Stimulated activated CD4-positive, alpha-beta T cell treated with anti-CD3 and anti-CD28 coated beads, Interleukin-4, amount 100 ng/mL, for 4 hours (primary cell): ENCODE measurements at regions not wholly inside any gene's neighbourhood (a gene's known extent, or its start where the extent isn't known, plus 50 kb on each side); places are given as distances from the start of the nearest gene placed in this dataset.
"Not testable (repeated sequence)": the region's sequence is repeated elsewhere in the genome, so short reads cannot be mapped to it uniquely, and the experiment has no call there.

Experiments used
- DNase-seq, 2 experiments: peaks; one replicate each; pipeline ENCODE4 v3.0.0-alpha.2; 2020

- no peak for DNase-seq
These were observed 207.6 kb downstream of the UNC5CL start for GRCh38 chr6:40831381-40831780.

- no peak for DNase-seq
These were observed 213.9 kb downstream of the UNC5CL start for GRCh38 chr6:40825102-40825501.

- not testable (repeated sequence) for DNase-seq
These were observed 214.8 kb downstream of the UNC5CL start for GRCh38 chr6:40823917-40824891.

GRCh38 chr6:40822619-40823018, 216.4 kb downstream of the UNC5CL start:
- no peak for DNase-seq

- peak in 1 of 2 experiments; percentile 9 for DNase-seq
These were observed 219.7 kb downstream of the UNC5CL start for GRCh38 chr6:40819182-40819834.

DNA sequence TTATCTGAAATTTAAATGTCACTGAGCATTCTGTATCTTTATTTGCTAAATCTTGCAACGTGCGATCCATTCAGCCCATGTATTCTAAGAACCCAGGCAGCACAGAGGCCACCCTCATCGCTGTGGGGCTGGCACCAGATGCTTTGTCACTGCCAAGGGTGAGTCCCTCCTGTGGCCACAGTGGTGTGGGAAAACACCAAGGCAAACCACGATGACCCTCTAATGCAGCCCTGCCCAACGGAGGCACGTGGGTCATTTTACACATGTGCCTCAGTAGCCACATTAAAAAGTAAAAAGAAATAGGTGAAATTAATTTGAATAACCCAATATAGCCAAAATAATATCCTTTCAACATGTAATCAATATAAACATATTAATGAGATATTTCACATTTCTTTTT, 221.7 kb downstream of the UNC5CL start:
- no peak for DNase-seq

DNA sequence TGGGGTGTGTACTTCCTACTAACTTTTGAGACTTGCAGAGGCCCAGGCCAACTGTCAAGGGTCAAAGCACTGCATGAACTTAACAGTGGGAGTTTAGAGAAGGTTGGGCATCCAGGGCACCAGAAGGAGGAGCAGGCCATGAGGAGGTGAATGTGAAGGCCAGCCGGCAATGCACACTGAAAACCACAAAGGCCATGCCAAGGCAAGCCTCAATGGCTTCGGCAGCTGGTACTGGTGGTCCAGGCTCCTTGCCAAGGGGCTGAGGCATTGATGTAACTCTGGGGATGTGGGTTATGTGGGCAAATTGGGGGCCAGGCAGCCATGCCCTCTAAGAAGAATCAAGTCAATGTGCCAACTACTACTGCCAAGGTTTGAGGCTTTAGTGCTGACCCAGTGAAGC, 222.4 kb downstream of the UNC5CL start:
- DNase-seq: no peak

DNA sequence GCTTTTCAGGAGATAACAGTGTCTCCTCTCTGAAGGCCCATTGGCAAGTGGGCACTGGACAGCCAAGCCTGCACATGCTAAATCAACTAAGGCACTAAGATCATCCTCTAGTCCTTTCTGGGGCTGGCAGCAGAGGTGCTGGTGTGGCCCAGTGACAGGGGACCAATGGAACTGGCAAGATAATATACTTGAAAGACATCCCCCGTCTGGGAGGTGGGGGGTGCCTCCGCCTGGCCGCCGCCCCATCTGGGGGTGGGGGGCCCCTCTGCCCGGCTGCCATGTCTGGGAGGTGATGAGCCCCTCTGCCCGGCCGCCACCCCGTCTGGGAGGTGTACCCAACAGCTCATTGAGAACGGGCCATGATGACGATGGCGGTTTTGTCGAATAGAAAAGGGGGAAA, 223.3 kb downstream of the UNC5CL start:
- DNase-seq: no peak

DNA sequence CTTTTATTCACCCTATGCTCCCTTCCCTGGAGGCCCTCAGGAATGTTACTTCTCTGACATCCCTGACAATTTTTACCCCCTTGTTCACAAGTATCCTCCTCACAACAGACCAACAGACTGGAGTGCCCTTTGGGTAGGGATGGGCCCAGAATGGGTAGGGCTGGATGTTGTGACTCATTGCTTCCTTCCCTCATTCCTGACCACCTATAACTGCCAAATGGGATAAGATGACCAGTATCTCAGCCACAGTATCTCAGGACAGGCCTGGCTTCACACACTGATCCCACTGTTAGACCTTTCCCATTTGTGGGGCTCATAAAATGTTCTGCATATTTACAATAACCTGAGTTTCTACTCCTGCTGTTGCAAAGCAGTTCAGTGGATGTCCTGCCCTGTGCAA, 223.0 kb upstream of the LRFN2 start:
- no peak for DNase-seq

DNA sequence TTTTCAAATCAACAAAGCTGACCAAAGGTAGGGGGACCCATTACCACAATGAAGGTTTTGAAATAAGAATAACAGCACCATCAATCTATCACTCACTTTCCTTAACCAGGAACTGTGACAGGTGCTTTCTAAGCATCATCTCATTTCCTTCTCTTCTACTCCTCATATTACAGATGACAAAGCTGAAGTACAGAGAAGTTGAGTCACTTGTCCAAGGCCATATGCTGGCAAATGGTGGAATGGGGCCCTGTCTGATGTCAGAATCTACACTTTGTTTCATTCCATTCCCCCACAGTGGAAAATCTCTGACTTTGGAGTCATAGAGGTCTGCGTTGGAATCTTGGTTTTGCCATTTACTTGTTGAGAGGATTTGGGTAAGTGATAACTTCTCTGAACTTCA, 222.5 kb upstream of the LRFN2 start:
- no peak for DNase-seq

DNA sequence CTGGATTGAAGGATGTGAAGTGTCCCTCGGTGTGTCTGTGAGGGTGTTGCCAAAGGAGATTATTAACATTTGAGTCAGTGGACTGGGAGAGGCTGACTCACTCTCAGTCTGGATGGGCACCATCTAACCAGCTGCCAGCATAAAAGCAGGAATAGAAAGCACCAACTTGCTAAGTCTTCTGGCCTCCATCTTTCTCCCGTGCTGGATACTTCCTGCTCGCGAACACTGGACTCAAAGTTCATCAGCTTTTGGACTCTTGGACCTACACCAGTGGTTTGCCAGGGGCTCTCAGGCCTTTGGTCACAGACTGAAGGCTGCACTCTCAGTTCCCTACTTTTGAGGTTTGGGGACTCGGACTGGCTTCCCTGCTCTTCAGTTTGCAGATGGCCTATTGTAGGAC, 220.3 kb upstream of the LRFN2 start:
- no peak for DNase-seq

DNA sequence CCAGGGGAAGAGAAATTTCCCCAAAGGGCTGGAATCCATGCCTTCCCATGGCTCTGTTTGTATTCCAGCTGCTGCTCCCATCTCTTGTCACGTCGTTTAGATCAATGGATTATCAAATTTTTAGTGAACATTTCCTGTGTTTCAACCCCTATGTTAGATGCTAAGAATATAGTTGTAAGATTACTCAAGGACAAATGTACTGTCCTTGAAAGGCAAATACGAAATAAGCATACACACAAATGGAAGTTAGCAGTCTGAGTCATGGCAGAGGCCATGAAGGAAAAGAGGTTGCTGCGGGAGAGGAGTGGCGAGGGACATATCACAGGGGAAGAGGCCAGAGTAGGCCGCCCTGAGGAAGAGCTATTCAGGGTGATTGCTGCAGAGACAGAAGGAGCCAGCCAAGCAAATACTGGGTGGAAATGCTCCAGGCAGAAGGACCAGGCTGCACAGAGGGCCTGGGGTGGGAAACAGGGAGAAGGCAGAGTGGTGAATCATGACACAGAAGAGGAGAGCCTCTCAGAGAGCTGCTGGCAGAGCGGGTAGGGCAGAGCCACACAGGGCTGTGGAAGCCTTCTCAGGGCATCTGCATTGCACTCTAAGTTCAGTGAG, 219.2 kb upstream of the LRFN2 start:
- DNase-seq: no peak

DNA sequence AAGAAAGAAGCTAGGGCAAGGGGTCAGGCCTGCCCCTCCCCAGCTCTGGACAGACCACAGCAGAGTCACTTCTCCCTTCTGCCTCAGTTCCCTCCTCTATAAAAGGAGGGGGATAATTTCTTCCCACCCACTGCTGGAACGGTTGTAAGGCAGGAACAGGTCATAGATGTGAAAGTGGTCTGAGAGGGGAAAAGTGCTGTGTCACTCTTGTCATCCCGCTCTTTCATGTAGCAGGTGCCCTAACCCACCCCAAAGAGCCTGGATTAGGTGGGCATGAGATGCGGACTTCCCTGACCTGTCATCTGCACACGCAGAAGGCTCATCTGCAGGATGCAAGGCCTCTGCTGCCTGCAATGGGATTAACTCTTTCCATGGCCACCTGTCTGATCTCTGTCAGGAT, 218.2 kb upstream of the LRFN2 start:
- DNase-seq: no peak

DNA sequence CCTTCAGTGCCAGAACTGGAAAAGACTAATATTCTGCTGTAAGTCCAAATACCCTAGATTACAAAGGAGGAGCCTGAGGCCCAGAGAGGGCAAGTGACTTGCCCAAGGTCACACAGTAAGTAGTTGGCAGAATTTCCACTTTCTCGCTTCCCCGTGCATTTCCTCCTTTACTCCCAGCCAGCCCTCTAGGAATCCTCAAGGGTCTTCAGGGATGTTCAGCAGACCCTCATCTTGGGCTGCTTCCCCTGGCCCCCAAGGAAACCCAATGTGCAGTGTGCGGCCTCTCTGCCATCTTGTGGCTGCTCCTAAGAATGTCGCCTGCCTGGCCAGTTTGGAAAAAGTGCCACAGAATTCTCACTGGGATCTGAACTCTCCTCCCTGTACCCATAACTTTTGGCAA, 217.7 kb upstream of the LRFN2 start:
- DNase-seq: no peak

DNA sequence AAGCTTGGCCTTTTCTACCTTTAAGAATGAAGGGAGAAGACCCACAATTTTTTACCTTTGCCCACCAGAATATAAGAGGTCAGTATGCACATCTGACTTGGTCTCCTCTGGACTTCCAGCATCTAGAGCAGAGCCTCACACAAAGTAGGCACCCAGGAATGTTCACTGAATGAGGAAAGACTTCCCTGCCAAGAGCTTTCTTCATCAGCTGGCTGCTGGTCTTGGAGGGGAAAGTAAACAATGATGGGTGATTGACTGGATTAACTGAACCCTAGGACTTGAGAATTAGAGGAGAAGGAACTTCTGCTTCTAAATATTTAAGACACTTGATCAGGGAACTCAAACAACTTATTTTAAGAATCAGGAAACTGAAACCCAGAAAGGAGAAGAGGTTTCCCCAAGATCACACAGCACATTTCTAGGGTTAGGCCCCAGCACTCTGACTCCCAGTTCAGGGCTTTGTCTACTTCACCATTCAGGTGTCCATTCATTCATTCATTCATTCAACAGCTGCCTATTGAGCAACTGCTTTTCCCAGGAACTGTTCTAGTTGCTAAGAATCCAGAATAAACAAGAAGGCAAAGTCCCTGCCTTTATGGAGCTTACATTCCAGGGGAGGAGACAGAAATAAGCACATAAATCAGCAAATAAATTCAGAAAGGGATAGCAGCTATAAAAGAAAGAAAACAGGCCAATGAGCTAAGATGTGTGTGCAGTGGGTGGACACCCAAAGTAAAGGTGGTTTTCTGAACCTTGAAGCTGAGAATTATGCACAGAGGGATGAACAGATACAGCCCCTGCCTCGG, 216.9 kb upstream of the LRFN2 start:
- no peak for DNase-seq

- DNase-seq: no peak
These were observed 215.3 kb upstream of the LRFN2 start for GRCh38 chr6:40802481-40802880.

DNA sequence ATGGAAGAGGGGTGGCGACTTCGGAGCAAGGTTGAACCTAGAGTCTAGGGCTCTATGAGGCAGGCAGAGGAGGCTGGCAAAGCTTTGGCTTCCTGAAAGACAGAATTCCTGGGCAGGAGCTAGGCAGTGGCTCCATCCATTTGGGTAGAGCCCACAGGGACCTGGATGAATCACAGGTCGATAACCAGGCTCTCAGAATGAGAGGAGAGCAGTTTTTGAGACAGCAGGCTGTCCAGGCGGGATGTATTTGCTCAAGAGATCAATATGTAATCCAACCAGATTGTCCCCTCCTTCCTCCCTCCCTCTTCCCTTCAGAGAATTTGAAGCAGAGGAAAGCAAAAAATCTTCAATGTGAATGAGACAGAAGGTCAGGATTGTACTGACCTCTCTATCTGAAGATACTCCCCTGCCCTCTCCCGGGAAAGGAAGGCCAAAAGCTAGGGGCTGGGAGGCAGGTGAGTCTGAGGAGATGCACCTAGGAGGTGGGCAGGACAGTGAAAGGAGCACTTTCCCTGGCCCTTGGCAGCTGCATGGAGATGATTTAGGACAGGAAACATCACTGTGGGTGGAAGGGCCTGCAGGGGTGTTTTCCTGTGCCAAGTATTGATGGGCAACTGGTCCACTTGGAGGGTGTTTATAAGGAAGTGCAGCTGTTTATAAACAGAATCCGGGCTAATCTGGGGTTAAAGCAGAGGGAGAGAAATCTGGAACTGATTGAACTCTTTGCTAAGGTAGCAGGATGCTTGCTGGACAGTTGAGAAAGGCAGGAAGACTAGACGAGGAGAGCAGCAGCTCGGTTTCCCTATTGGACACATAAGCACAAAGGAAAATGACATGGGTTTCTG, 212.4 kb upstream of the LRFN2 start:
- DNase-seq: no peak

GRCh38 chr6:40798069-40798770, 211.1 kb upstream of the LRFN2 start:
- DNase-seq: no peak

- DNase-seq: no peak
These were observed 209.4 kb upstream of the LRFN2 start for GRCh38 chr6:40796260-40797221.

GRCh38 chr6:40794586-40794985, 207.4 kb upstream of the LRFN2 start:
- no peak for DNase-seq
